ENCODE measurements at regions not wholly inside any gene's neighbourhood (a gene's known extent, or its start where the extent isn't known, plus 50 kb on each side); places are given as distances from the start of the nearest gene placed in this dataset.
"Not testable (repeated sequence)": the region's sequence is repeated elsewhere in the genome, so short reads cannot be mapped to it uniquely, and the experiment has no call there.

DNA sequence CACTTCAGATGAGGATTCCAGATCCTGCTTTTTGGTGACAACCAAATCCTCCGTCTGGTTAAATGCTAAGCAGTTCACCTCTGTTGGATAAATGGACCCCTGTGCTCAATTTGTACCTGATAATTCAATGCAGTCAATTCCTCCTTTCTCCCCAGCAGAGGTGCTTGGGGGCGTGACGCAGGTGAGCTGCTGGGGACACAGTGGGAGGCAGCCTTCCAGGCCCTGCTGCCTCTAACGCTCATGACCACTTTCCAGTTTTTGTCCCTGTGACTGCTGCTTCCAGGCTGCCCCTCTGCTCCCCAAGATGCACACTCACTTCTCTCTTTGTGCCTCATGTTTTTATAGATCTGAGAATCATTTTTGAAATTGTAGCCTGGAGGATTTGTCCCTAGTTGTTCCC, 78.5 kb downstream of the TTLL2 start:
- H3K4me3 Mint-ChIP-seq, result no peak overlapping the region
- peaks cover 2% of the 10 kb centered on the region for H3K27me3 Mint-ChIP-seq
- intact Hi-C loops (cut with micrococcal nuclease), result no loop called here
- no peak overlapping the region for H3K27ac Mint-ChIP-seq
- H3K36me3 Mint-ChIP-seq (ENCODE audit: low read depth), result no peaks in the 10 kb centered on the region
- H3K4me1 Mint-ChIP-seq (ENCODE audit: low read depth), result no peaks in the 10 kb centered on the region
- no peaks in the 10 kb centered on the region for H3K9me3 Mint-ChIP-seq

DNA sequence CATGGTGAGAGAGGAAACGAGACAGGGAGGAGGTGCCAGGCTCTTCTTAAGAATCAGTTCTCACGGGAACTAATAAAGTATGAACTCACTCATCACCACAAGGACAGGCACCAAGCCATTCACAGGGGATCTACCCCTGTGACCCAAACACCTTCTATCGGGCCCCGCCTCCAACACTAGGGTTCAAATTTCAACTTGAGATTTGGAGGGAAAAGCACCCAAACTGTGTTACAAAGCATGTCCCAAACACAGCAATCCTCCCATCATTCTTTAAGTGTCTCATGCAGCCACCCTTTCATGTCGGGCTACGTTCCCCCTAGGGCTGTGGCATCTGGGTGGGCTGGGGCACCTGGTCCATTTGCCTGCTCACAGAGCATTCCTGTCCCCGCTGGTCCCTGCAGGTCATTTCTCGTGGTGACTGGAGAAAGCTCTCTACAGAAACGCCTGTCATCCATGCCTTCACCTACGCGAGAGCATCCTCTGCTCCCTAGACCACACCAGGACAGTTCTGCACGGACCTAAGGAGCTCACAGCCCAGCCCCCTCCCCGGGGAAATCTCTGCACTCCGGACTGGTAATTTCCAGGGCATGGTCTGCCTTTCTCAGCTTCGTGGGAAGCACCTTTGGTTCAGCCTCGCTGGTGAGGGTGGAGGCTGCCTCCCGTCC, 79.6 kb downstream of the TTLL2 start:
- H3K27ac Mint-ChIP-seq, result no peak overlapping the region
- no peak overlapping the region for H3K4me3 Mint-ChIP-seq
- H3K36me3 Mint-ChIP-seq (ENCODE audit: low read depth), result no peaks in the 10 kb centered on the region
- H3K4me1 Mint-ChIP-seq (ENCODE audit: low read depth), result no peaks in the 10 kb centered on the region
- H3K27me3 Mint-ChIP-seq, result peaks cover 2% of the 10 kb centered on the region
- no peaks in the 10 kb centered on the region for H3K9me3 Mint-ChIP-seq
- intact Hi-C loops (cut with micrococcal nuclease), result no loop called here

GRCh38 chr6:167405778-167406532, 81.1 kb downstream of the TTLL2 start:
- intact Hi-C loops (cut with micrococcal nuclease), result no loop called here
- Mint-ChIP-seq H3K4me1 (ENCODE audit: low read depth) (no peaks in the 10 kb centered on the region), H3K27ac (no peak overlapping the region), H3K9me3 (no peaks in the 10 kb centered on the region), H3K4me3 (no peak overlapping the region), H3K36me3 (ENCODE audit: low read depth) (no peaks in the 10 kb centered on the region), H3K27me3 (peaks cover 2% of the 10 kb centered on the region)

DNA sequence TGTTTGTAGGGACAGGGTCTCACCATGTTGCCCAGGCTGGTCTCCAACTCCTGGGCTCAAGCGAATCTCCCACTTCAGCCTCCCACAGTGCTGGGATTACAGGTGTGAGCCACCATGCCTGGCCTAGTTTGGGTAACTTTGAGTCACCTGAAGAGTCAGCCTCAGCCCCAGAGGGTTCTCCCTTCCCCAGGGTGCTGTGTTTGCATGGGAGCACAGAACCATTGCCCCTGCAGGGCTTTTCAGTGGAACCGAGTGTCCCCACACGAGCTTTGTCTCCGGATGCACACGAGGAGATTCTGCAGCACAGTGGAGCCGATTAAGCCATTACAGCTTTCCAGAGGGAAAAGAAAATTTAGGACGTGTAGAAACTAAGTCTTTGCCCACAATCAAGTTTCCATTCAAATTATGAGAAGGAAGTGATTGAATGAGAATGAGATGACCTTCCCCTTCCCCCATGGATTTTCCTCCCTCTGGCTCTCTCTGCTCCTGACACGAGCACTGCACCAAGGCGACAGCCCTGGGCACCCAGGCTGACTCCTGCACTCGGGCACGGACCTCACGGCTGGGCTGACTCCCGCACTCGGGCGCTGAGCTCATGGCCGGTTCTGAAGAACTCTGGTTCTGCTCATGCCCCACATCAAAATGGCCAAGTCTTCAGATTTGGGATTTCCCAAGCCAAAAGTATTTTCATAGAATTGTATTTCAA, 81.8 kb downstream of the TTLL2 start:
- H3K36me3 Mint-ChIP-seq (ENCODE audit: low read depth); H3K27ac Mint-ChIP-seq; intact Hi-C loops (cut with micrococcal nuclease); H3K27me3 Mint-ChIP-seq; H3K4me1 Mint-ChIP-seq (ENCODE audit: low read depth); H3K9me3 Mint-ChIP-seq; H3K4me3 Mint-ChIP-seq: not testable (repeated sequence)

- H3K4me1 Mint-ChIP-seq (ENCODE audit: low read depth), result no peaks in the 10 kb centered on the region
- H3K27me3 Mint-ChIP-seq, result peaks cover 1% of the 10 kb centered on the region
- no peak overlapping the region for H3K27ac Mint-ChIP-seq
- H3K9me3 Mint-ChIP-seq, result no peaks in the 10 kb centered on the region
- H3K4me3 Mint-ChIP-seq, result no peak overlapping the region
- no peaks in the 10 kb centered on the region for H3K36me3 Mint-ChIP-seq (ENCODE audit: low read depth)
- intact Hi-C loops (cut with micrococcal nuclease), result no loop called here
Observed at GRCh38 chr6:167407239-167408064, 82.6 kb downstream of the TTLL2 start.

GRCh38 chr6:167408235-167408869, 83.5 kb downstream of the TTLL2 start:
- H3K27ac Mint-ChIP-seq, result no peak overlapping the region
- H3K27me3 Mint-ChIP-seq, result peaks cover 1% of the 10 kb centered on the region
- H3K9me3 Mint-ChIP-seq, result no peaks in the 10 kb centered on the region
- H3K4me3 Mint-ChIP-seq, result no peak overlapping the region
- intact Hi-C loops (cut with micrococcal nuclease), result no loop called here
- H3K4me1 Mint-ChIP-seq (ENCODE audit: low read depth), result no peaks in the 10 kb centered on the region
- no peaks in the 10 kb centered on the region for H3K36me3 Mint-ChIP-seq (ENCODE audit: low read depth)

- no peak overlapping the region for H3K27ac Mint-ChIP-seq
- peaks cover 1% of the 10 kb centered on the region for H3K27me3 Mint-ChIP-seq
- intact Hi-C loops (cut with micrococcal nuclease), result no loop called here
- no peaks in the 10 kb centered on the region for H3K4me1 Mint-ChIP-seq (ENCODE audit: low read depth)
- H3K36me3 Mint-ChIP-seq (ENCODE audit: low read depth), result no peaks in the 10 kb centered on the region
- no peak overlapping the region for H3K4me3 Mint-ChIP-seq
- no peaks in the 10 kb centered on the region for H3K9me3 Mint-ChIP-seq
Observed at GRCh38 chr6:167409079-167409478, 84.2 kb downstream of the TTLL2 start.

DNA sequence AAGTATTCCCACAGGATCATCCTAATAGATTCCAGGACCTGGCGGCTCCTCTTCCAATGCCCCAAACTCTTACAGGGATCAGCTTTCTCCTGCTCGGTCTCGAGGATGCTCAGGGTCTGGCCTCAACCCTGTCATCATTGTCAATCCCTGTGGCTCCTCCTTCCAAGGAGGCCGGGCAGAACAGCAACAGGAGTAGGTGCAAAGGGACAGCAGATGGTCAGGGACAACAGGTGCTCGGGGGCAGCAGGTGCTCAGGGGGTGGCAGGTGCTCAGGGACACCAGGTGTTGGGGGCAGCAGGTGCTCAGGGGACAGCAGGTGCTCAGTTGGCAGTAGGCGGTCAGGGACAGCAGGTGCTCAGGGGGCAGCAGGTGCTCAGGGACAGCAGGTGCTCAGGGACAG, 84.8 kb downstream of the TTLL2 start:
- Mint-ChIP-seq H3K27ac (no peak overlapping the region), H3K36me3 (ENCODE audit: low read depth) (no peaks in the 10 kb centered on the region), H3K4me1 (ENCODE audit: low read depth) (no peaks in the 10 kb centered on the region), H3K27me3 (no peaks in the 10 kb centered on the region), H3K9me3 (no peaks in the 10 kb centered on the region), H3K4me3 (no peak overlapping the region)
- intact Hi-C loops (cut with micrococcal nuclease), result no loop called here

DNA sequence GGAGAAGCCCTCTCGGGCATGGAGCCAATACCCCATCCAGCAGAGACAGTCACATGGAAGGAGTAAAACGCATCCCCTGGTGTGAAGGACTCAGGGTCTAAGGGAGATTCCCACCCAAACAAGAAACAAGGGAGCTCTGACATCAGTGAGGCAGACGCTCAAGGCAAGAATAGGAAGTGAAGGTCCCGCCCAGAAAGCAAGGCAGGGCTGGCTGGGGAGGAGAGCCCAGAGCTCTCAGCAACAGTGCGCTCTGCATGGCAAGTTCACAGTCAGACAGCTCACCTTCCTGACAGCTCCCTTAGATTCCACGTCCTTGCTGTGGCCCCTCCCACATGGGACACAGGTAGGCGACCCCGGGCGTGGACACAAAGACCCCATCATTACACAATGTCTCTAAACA, 85.6 kb downstream of the TTLL2 start:
- no peak overlapping the region for H3K27ac Mint-ChIP-seq
- no peaks in the 10 kb centered on the region for H3K36me3 Mint-ChIP-seq (ENCODE audit: low read depth)
- intact Hi-C loops (cut with micrococcal nuclease), result no loop called here
- H3K4me1 Mint-ChIP-seq (ENCODE audit: low read depth), result no peaks in the 10 kb centered on the region
- H3K4me3 Mint-ChIP-seq, result no peak overlapping the region
- H3K27me3 Mint-ChIP-seq, result no peaks in the 10 kb centered on the region
- no peaks in the 10 kb centered on the region for H3K9me3 Mint-ChIP-seq

DNA sequence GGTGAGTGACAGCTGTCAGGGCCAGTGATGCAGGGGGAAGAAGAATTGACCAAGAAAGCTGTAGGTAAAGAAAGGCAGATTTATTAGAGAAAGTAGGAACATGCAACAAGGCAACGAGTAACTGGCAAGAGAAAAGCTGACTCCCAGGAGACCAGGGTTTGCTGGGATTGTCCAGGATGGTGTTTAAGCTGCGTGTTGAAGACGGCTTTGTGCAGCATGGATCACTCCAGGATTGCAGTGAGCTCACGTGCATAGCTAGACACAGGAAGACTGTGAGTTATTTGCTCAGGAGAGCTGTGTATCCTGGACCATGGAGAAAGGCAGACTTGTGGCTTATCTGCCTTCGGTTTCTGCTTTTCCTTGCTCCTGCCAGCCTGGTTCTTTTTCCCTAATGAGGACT, 87.6 kb downstream of the TTLL2 start:
- intact Hi-C loops (cut with micrococcal nuclease), result no loop called here
- no peak overlapping the region for H3K27ac Mint-ChIP-seq
- no peaks in the 10 kb centered on the region for H3K9me3 Mint-ChIP-seq
- no peaks in the 10 kb centered on the region for H3K27me3 Mint-ChIP-seq
- no peak overlapping the region for H3K4me3 Mint-ChIP-seq
- H3K36me3 Mint-ChIP-seq (ENCODE audit: low read depth), result no peaks in the 10 kb centered on the region
- no peaks in the 10 kb centered on the region for H3K4me1 Mint-ChIP-seq (ENCODE audit: low read depth)

- intact Hi-C loops (cut with micrococcal nuclease), result no loop called here
- H3K27me3 Mint-ChIP-seq, result no peaks in the 10 kb centered on the region
- no peaks in the 10 kb centered on the region for H3K9me3 Mint-ChIP-seq
- no peaks in the 10 kb centered on the region for H3K4me1 Mint-ChIP-seq (ENCODE audit: low read depth)
- no peak overlapping the region for H3K27ac Mint-ChIP-seq
- H3K36me3 Mint-ChIP-seq (ENCODE audit: low read depth), result no peaks in the 10 kb centered on the region
- H3K4me3 Mint-ChIP-seq, result no peak overlapping the region
Observed at GRCh38 chr6:167415441-167415961, 90.6 kb downstream of the TTLL2 start.

DNA sequence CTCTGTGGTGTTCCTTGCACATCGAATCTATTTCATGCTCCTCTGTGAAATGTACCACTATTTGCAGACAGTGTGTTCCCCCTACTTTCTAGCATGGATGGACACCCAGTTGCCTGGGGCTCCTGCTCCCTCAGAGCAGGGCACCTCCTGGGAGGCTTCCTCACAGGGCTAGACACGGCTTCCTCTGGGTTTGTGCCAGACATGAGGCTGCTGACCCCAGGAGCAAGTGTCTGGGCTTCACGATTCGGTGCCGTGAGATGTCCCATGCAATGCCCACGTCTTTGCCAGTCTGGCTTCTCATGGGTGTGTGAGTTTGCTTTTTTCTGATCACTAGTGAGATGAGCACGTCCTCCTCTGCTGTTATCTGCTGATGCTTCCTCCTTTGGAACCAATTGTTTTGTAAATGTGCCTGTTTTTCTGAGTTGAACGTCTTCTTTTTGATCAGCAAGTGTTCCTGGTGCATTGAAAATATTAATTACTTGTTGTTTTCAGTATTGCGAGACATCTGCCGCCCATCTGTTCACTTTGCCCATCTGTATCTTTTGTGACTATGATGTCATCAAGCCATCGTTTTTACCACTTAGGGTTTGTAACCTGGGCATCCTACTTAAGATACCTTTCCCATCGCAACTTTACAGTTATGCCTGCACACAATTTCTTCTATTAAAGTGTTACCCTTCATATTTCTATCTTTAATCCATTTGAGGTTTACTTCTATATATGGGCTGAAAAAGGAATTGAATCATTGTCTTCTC, 92.0 kb downstream of the TTLL2 start:
- Mint-ChIP-seq H3K36me3 (ENCODE audit: low read depth) (no peaks in the 10 kb centered on the region), H3K4me3 (no peak overlapping the region), H3K27me3 (no peaks in the 10 kb centered on the region), H3K9me3 (peaks cover 11% of the 10 kb centered on the region), H3K4me1 (ENCODE audit: low read depth) (no peaks in the 10 kb centered on the region), H3K27ac (no peak overlapping the region)
- intact Hi-C loops (cut with micrococcal nuclease), result no loop called here

DNA sequence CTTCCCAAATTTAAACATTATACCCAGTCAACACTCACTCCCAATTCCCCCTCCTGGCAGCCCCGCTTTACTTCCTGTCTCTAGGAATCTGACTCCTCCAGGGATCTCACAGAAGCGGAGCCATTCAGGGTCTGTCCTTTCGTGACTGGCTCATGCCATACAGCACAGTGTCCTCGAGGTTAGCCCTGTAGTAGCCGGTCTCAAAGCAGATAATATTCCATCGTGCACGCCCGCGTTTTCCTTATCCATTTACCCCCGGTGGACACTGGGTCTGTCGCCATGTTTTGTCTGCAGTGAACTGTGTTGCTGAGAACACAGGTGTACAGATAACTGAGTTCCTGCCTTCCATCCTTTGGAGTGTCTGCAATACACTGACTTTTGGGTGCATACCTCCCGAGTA, 95.3 kb downstream of the TTLL2 start:
- Mint-ChIP-seq H3K27ac (no peak overlapping the region), H3K27me3 (no peaks in the 10 kb centered on the region), H3K9me3 (peaks cover 12% of the 10 kb centered on the region), H3K36me3 (ENCODE audit: low read depth) (no peaks in the 10 kb centered on the region), H3K4me1 (ENCODE audit: low read depth) (no peaks in the 10 kb centered on the region), H3K4me3 (no peak overlapping the region)
- intact Hi-C loops (cut with micrococcal nuclease), result no loop called here
